GM23338 (cell line): ENCODE measurements at regions not wholly inside any gene's neighbourhood (a gene's known extent, or its start where the extent isn't known, plus 50 kb on each side); places are given as distances from the start of the nearest gene placed in this dataset.
A peak's percentile ranks its signal among the peaks of the same experiment; 100 is the strongest.

Experiments used
- ATAC-seq: fragments of 200-7000 bp; cut with Tn5 transposase; 3 replicates; pipeline ENCODE4 v1.9.1; 2020
- DNase-seq: peaks from one replicate; pipeline ENCODE4 v3.0.0-alpha.2; 2015; ENCODE audit warnings: low spot score
- H2AFZ ChIP-seq: fragments of 200-600 bp; sonication (generic); 2 replicates; pipeline ENCODE4 v1.8.0; 2016; ENCODE audit warnings: antibody characterized with exemption, mild to moderate bottlenecking, moderate library complexity
- H3F3A ChIP-seq: fragments of 200-600 bp; sonication (generic); replicated peaks from 2 replicates; pipeline ENCODE4 v1.8.0; 2017; ENCODE audit warnings: antibody characterized with exemption, mixed run types, low read depth
- H3K27ac ChIP-seq: fragments of 200-600 bp; sonication (generic); 2 replicates; pipeline ENCODE4 v1.6.1; 2016; ENCODE audit warnings: low read depth
- H3K27me3 ChIP-seq: fragments of 200-600 bp; sonication (generic); 2 replicates; pipeline ENCODE4 v1.8.0; 2016; ENCODE audit warnings: mild to moderate bottlenecking, mixed run types, moderate library complexity; ENCODE audit not compliant: insufficient read depth
- H3K36me3 ChIP-seq: fragments of 200-600 bp; sonication (generic); 2 replicates; pipeline ENCODE4 v1.8.0; 2016; ENCODE audit warnings: mild to moderate bottlenecking; ENCODE audit not compliant: insufficient read depth
- H3K4me1 ChIP-seq: fragments of 200-600 bp; sonication (generic); 2 replicates; pipeline ENCODE4 v1.8.0; 2016; ENCODE audit warnings: mild to moderate bottlenecking, moderate library complexity; ENCODE audit not compliant: insufficient read depth
- H3K4me2 ChIP-seq: fragments of 200-600 bp; sonication (generic); 2 replicates; pipeline ENCODE4 v1.7.1; 2017; ENCODE audit warnings: mixed run types
- H3K4me3 ChIP-seq: fragments of 200-600 bp; sonication (generic); 2 replicates; pipeline ENCODE4 v1.6.1; 2016; ENCODE audit warnings: mixed run types
- H3K79me2 ChIP-seq: fragments of 200-600 bp; sonication (generic); replicated peaks from 2 replicates; pipeline ENCODE4 v1.8.0; 2017; ENCODE audit warnings: mild to moderate bottlenecking; ENCODE audit not compliant: insufficient read depth
- H3K9me2 ChIP-seq: fragments of 200-600 bp; sonication (generic); 2 replicates; pipeline ENCODE4 v1.8.0; 2017; ENCODE audit not compliant: insufficient read depth
- H4K20me1 ChIP-seq: fragments of 200-600 bp; sonication (generic); replicated peaks from 2 replicates; pipeline ENCODE4 v1.8.0; 2017; ENCODE audit warnings: mild to moderate bottlenecking; ENCODE audit not compliant: insufficient read depth
- H3K27ac Mint-ChIP-seq: 2 replicates; pipeline ENCODE4 v1.8.0; 2020; ENCODE audit warnings: inconsistent platforms, mild to moderate bottlenecking, moderate library complexity, mixed read lengths
- H3K27me3 Mint-ChIP-seq: 3 replicates; pipeline ENCODE4 v1.8.0; 2022; ENCODE audit warnings: low read depth, mild to moderate bottlenecking, moderate library complexity, mixed read lengths, inconsistent platforms; ENCODE audit not compliant: insufficient read depth, poor library complexity
- H3K36me3 Mint-ChIP-seq: 3 replicates; pipeline ENCODE4 v1.8.0; 2021; ENCODE audit warnings: low read depth, mild to moderate bottlenecking, inconsistent platforms, moderate library complexity, mixed read lengths
- H3K4me1 Mint-ChIP-seq: 3 replicates; pipeline ENCODE4 v1.8.0; 2020; ENCODE audit warnings: mild to moderate bottlenecking, inconsistent platforms, mixed read lengths
- H3K4me3 Mint-ChIP-seq: 3 replicates; pipeline ENCODE4 v1.8.0; 2021; ENCODE audit warnings: moderate library complexity, mild to moderate bottlenecking, inconsistent platforms, mixed read lengths
- H3K9me3 Mint-ChIP-seq: 3 replicates; pipeline ENCODE4 v1.8.0; 2020; ENCODE audit warnings: moderate library complexity, mild to moderate bottlenecking, inconsistent platforms, mixed read lengths
- EZH2 ChIP-seq: fragments of 200-600 bp; sonication (generic); IDR thresholded peaks from one replicate; pipeline ENCODE4 v1.8.0; 2017; ENCODE audit warnings: antibody characterized with exemption, mild to moderate bottlenecking, low read depth; ENCODE audit not compliant: unreplicated experiment
- NANOG ChIP-seq: IDR thresholded peaks from 2 replicates; pipeline ENCODE4 v1.6.1; 2016; ENCODE audit warnings: antibody characterized with exemption, borderline replicate concordance
- STAT1 ChIP-seq: IDR thresholded peaks from one replicate; pipeline ENCODE4 v1.6.1; 2016; ENCODE audit warnings: antibody characterized with exemption; ENCODE audit not compliant: unreplicated experiment
- ZNF114 ChIP-seq: fragments of 250-450 bp; sonication (Bioruptor Pico); IDR thresholded peaks from 2 replicates; pipeline ENCODE4 v1.5.0; 2020; ENCODE audit warnings: mild to moderate bottlenecking, moderate library complexity
- TF ChIP-seq, protein P1 (sequence below): fragments of 250-450 bp; sonication (Bioruptor Pico); IDR thresholded peaks from 2 replicates; pipeline ENCODE4 v1.5.0; 2020; ENCODE audit warnings: mild to moderate bottlenecking, moderate library complexity
- TF ChIP-seq, protein P2 (sequence below): IDR thresholded peaks from one replicate; pipeline ENCODE4 v1.6.1; 2018; ENCODE audit warnings: antibody characterized with exemption; ENCODE audit not compliant: unreplicated experiment

DNA sequence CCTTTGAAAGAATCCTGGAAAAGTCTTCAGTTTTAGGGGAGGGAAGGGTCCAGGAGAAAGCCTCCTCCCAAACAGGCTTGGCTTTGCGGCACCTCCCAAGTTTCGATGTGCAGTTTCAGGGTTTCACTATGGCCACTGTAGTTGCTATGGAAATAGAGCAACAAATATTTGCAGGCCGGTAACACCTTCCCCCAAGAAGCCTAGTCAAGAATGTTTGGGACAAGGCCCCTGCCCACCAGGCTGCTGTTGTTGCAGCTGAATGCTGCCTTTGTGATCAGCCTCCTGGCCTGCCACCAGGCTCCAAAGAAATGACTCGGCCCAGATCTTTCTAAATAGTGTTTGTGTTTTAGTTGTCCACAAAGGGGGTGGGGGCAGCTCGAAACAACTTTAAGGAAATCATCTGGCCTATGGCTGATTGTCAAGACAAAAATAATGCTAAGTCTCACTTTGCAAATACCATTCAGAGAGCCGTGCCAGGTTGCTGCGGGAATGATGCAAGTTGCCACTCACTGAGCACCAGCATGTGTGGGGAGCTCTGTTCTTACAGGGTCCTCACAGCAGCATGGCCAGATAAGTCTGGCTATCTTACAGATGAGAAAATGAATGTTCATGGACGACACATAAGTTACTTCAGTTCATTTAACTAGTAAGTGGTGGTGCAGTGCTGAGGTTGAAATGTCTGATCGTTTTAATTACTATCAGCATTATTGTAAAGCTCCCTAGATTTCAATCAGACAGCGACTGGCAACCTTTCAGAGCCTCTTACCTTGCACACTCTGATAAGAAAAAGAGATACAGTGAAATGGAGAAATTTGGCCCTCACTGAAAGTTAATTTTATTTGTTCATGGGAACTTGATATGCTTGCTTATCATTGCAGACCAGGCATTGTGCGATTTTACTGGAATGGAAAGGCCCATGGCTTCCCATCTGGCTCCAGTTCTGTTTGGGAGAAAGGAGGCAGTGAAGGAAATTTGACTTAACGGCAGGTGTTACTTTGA is 91.2 kb upstream of the JUN start:
- Histone ChIP-seq H3K9me2 (peaks cover 8% of the 10 kb centered on the region), H3F3A (no peaks in the 10 kb centered on the region), H2AFZ (peak overlapping the region; percentile 28), H3K27ac (no peak overlapping the region), H4K20me1 (no peaks in the 10 kb centered on the region), H3K27me3 (no peaks in the 10 kb centered on the region), H3K4me3 (no peak overlapping the region), H3K79me2 (no peaks in the 10 kb centered on the region), H3K4me1 (no peaks in the 10 kb centered on the region), H3K36me3 (no peaks in the 10 kb centered on the region), H3K4me2 (no peak overlapping the region; the same call in 1 of the 2 replicates)
- H3K36me3 Mint-ChIP-seq = no peaks in the 10 kb centered on the region
- peaks cover 5% of the 10 kb centered on the region for H3K27me3 Mint-ChIP-seq
- ATAC-seq (peak; percentile 98), DNase-seq (peak; percentile 84)
- H3K4me3 Mint-ChIP-seq = no peak overlapping the region
- no peaks in the 10 kb centered on the region for H3K9me3 Mint-ChIP-seq
- peak overlapping the region; percentile 84 for H3K27ac Mint-ChIP-seq
- peaks cover 16% of the 10 kb centered on the region for H3K4me1 Mint-ChIP-seq
- TF ChIP-seq, protein P1, sequence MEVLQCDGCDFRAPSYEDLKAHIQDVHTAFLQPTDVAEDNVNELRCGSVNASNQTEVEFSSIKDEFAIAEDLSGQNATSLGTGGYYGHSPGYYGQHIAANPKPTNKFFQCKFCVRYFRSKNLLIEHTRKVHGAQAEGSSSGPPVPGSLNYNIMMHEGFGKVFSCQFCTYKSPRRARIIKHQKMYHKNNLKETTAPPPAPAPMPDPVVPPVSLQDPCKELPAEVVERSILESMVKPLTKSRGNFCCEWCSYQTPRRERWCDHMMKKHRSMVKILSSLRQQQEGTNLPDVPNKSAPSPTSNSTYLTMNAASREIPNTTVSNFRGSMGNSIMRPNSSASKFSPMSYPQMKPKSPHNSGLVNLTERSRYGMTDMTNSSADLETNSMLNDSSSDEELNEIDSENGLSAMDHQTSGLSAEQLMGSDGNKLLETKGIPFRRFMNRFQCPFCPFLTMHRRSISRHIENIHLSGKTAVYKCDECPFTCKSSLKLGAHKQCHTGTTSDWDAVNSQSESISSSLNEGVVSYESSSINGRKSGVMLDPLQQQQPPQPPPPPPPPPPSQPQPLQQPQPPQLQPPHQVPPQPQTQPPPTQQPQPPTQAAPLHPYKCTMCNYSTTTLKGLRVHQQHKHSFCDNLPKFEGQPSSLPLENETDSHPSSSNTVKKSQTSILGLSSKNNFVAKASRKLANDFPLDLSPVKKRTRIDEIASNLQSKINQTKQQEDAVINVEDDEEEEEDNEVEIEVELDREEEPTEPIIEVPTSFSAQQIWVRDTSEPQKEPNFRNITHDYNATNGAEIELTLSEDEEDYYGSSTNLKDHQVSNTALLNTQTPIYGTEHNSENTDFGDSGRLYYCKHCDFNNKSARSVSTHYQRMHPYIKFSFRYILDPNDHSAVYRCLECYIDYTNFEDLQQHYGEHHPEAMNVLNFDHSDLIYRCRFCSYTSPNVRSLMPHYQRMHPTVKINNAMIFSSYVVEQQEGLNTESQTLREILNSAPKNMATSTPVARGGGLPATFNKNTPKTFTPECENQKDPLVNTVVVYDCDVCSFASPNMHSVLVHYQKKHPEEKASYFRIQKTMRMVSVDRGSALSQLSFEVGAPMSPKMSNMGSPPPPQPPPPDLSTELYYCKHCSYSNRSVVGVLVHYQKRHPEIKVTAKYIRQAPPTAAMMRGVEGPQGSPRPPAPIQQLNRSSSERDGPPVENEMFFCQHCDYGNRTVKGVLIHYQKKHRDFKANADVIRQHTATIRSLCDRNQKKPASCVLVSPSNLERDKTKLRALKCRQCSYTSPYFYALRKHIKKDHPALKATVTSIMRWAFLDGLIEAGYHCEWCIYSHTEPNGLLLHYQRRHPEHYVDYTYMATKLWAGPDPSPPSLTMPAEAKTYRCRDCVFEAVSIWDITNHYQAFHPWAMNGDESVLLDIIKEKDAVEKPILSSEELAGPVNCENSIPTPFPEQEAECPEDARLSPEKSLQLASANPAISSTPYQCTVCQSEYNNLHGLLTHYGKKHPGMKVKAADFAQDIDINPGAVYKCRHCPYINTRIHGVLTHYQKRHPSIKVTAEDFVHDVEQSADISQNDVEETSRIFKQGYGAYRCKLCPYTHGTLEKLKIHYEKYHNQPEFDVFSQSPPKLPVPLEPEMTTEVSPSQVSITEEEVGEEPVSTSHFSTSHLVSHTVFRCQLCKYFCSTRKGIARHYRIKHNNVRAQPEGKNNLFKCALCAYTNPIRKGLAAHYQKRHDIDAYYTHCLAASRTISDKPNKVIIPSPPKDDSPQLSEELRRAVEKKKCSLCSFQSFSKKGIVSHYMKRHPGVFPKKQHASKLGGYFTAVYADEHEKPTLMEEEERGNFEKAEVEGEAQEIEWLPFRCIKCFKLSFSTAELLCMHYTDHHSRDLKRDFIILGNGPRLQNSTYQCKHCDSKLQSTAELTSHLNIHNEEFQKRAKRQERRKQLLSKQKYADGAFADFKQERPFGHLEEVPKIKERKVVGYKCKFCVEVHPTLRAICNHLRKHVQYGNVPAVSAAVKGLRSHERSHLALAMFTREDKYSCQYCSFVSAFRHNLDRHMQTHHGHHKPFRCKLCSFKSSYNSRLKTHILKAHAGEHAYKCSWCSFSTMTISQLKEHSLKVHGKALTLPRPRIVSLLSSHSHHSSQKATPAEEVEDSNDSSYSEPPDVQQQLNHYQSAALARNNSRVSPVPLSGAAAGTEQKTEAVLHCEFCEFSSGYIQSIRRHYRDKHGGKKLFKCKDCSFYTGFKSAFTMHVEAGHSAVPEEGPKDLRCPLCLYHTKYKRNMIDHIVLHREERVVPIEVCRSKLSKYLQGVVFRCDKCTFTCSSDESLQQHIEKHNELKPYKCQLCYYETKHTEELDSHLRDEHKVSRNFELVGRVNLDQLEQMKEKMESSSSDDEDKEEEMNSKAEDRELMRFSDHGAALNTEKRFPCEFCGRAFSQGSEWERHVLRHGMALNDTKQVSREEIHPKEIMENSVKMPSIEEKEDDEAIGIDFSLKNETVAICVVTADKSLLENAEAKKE (CRISPR knock-in tag) = 0 out of 2 replicates have a peak, but pooled peaks have one; percentile 22
- TF ChIP-seq STAT1 (no peak), ZNF114 (no peak), NANOG (no peak), EZH2 (no peak)
- TF ChIP-seq, protein P2, sequence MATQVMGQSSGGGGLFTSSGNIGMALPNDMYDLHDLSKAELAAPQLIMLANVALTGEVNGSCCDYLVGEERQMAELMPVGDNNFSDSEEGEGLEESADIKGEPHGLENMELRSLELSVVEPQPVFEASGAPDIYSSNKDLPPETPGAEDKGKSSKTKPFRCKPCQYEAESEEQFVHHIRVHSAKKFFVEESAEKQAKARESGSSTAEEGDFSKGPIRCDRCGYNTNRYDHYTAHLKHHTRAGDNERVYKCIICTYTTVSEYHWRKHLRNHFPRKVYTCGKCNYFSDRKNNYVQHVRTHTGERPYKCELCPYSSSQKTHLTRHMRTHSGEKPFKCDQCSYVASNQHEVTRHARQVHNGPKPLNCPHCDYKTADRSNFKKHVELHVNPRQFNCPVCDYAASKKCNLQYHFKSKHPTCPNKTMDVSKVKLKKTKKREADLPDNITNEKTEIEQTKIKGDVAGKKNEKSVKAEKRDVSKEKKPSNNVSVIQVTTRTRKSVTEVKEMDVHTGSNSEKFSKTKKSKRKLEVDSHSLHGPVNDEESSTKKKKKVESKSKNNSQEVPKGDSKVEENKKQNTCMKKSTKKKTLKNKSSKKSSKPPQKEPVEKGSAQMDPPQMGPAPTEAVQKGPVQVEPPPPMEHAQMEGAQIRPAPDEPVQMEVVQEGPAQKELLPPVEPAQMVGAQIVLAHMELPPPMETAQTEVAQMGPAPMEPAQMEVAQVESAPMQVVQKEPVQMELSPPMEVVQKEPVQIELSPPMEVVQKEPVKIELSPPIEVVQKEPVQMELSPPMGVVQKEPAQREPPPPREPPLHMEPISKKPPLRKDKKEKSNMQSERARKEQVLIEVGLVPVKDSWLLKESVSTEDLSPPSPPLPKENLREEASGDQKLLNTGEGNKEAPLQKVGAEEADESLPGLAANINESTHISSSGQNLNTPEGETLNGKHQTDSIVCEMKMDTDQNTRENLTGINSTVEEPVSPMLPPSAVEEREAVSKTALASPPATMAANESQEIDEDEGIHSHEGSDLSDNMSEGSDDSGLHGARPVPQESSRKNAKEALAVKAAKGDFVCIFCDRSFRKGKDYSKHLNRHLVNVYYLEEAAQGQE = no peak
